Upper lobe of left lung (tissue), 6 donors: ENCODE measurements at regions not wholly inside any gene's neighbourhood (a gene's known extent, or its start where the extent isn't known, plus 50 kb on each side); places are given as distances from the start of the nearest gene placed in this dataset.

ENCODE experiments used
- ATAC-seq, 2 donors: fragments of 200-7000 bp; cut with Tn5 transposase; one replicate each; pipeline ENCODE4 v1.9.1; 2022; ENCODE audit warnings: mild to moderate bottlenecking in 2 of 2, moderate library complexity in 2 of 2; ENCODE audit not compliant: low FRiP score in 2 of 2
- DNase-seq, 2 donors: peaks; one replicate each; pipeline ENCODE4 v3.0.0-alpha.2; 2019 to 2020
- H3K27ac ChIP-seq, 4 donors: fragments of 200-600 bp; sonication (generic); one replicate each; pipeline ENCODE4 v1.5.1; 2016 to 2019
- H3K27me3 ChIP-seq, 4 donors: fragments of 200-600 bp; sonication (generic); one replicate each; pipeline ENCODE4 v1.5.1; 2017 to 2019
- H3K36me3 ChIP-seq, 4 donors: fragments of 200-600 bp; sonication (generic); one replicate each; pipeline ENCODE4 v1.5.1; 2016 to 2019
- H3K4me1 ChIP-seq, 4 donors: fragments of 200-600 bp; sonication (generic); one replicate each; pipeline ENCODE4 v1.5.1; 2018 to 2019
- H3K4me3 ChIP-seq, 4 donors: fragments of 200-600 bp; sonication (generic); one replicate each; pipeline ENCODE4 v1.5.1; 2017 to 2019; ENCODE audit warnings: mild to moderate bottlenecking in 2 of 4, moderate library complexity in 1 of 4
- H3K9me3 ChIP-seq, 4 donors: fragments of 200-600 bp; sonication (generic); one replicate each; pipeline ENCODE4 v1.5.1; 2018 to 2019
- EP300 ChIP-seq, 4 donors: sonication (generic); formaldehyde crosslinking; IDR thresholded peaks; one replicate each; pipeline ENCODE4 v1.5.1; 2017; ENCODE audit warnings: antibody characterized with exemption in 4 of 4, control low read depth in 2 of 4
- POLR2A ChIP-seq, 4 donors: fragments of 450-650 bp; IDR thresholded peaks; one replicate each; pipeline ENCODE4 v1.5.1; 2016 to 2017; ENCODE audit warnings: antibody characterized with exemption in 4 of 4, mild to moderate bottlenecking in 2 of 4
- POLR2AphosphoS5 ChIP-seq, 2 donors: sonication (generic); formaldehyde crosslinking; IDR thresholded peaks; one replicate each; pipeline ENCODE4 v1.5.1; 2017; ENCODE audit warnings: antibody characterized with exemption in 2 of 2
- WGBS, 2 donors: methylation state at CpG; one replicate each; pipeline ENCODE4 v1.1.5; 2017 to 2018; 5-methylcytosine and 5-hydroxymethylcytosine counted together
- TF ChIP-seq, protein P1 (sequence below), 6 experiments: fragments of 450-650 bp in 4 of 6; fragments of 200-600 bp in 2 of 6; sonication (generic) in 2 of 6; IDR thresholded peaks; one replicate each; pipeline ENCODE4 v1.5.1; 2016 to 2019; ENCODE audit warnings: antibody characterized with exemption in 6 of 6
- donor health status: DM: no; HTN: no; CAD: no; lungs with moderate emphysema.
- donor health status: DM: no; HTN: yes; CAD: no; lungs with severe emphysema.

DNA sequence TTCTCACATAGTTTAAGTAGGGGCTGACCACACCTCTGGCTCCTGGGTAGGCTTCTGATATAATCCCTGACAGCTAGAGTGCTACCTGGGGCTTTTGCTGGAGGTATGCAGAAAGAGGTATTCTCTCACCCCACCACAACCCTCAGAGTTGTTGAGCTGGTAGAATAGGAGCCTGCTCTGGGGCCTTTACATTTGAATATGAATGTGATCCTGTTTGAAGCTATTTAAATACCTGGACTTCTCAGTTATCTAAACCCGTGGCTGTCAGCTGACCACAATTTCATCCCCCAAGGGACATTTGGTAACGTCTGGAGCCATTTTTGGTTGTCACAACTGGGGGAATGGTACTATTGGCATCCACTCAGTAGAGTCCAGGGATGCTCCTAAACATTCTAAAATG lies 669.1 kb downstream of the SATB2 start:
- TF ChIP-seq, protein P1, sequence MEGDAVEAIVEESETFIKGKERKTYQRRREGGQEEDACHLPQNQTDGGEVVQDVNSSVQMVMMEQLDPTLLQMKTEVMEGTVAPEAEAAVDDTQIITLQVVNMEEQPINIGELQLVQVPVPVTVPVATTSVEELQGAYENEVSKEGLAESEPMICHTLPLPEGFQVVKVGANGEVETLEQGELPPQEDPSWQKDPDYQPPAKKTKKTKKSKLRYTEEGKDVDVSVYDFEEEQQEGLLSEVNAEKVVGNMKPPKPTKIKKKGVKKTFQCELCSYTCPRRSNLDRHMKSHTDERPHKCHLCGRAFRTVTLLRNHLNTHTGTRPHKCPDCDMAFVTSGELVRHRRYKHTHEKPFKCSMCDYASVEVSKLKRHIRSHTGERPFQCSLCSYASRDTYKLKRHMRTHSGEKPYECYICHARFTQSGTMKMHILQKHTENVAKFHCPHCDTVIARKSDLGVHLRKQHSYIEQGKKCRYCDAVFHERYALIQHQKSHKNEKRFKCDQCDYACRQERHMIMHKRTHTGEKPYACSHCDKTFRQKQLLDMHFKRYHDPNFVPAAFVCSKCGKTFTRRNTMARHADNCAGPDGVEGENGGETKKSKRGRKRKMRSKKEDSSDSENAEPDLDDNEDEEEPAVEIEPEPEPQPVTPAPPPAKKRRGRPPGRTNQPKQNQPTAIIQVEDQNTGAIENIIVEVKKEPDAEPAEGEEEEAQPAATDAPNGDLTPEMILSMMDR (IDR thresholded peaks at IDR 0.05): no peak
- no peak for TF ChIP-seq POLR2A (IDR thresholded peaks at IDR 0.05)
- no peak for TF ChIP-seq EP300 (IDR thresholded peaks at IDR 0.05)
- TF ChIP-seq POLR2AphosphoS5 (IDR thresholded peaks at IDR 0.05): no peak
- Histone ChIP-seq H3K9me3 (no peaks in the 10 kb centered on the region), H3K36me3 (no peaks in the 10 kb centered on the region), H3K4me1 (no peaks in the 10 kb centered on the region), H3K4me3 (no peak overlapping the region), H3K27ac (no peak overlapping the region), H3K27me3 (no peaks in the 10 kb centered on the region)
- no peak for ATAC-seq
- WGBS, 2 donors: 7 to 18% methylated on average over 2 of the region's 2 CpGs
- no peak for DNase-seq

DNA sequence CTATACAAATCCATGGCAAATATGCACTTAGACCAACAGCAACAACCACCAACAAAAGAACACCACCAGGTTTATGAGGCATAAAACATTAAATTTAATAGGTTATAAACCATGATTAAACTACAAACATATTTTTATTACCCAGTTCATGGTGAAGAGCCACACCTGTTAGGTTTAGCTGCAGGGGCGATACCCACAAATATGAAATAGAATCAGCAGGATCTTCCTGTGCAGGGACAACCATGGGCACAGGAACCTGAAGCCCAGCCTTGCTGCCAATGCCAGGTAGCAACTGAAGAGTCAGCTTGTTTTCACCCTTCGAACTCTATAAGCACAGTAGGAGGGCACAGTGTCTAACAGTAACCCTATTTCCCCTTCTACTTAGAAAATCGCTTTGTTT lies 675.0 kb downstream of the SATB2 start:
- Histone ChIP-seq H3K36me3 (no peaks in the 10 kb centered on the region), H3K4me1 (no peaks in the 10 kb centered on the region), H3K27ac (no peak overlapping the region), H3K27me3 (no peaks in the 10 kb centered on the region), H3K9me3 (no peaks in the 10 kb centered on the region), H3K4me3 (no peak overlapping the region)
- WGBS, 2 donors: 71 to 75% methylated on average over 3 of the region's 3 CpGs
- TF ChIP-seq POLR2AphosphoS5 (IDR thresholded peaks at IDR 0.05) (no peak), EP300 (IDR thresholded peaks at IDR 0.05) (no peak), POLR2A (IDR thresholded peaks at IDR 0.05) (no peak)
- TF ChIP-seq, protein P1 (IDR thresholded peaks at IDR 0.05): no peak
- ATAC-seq: no peak
- DNase-seq: no peak

DNA sequence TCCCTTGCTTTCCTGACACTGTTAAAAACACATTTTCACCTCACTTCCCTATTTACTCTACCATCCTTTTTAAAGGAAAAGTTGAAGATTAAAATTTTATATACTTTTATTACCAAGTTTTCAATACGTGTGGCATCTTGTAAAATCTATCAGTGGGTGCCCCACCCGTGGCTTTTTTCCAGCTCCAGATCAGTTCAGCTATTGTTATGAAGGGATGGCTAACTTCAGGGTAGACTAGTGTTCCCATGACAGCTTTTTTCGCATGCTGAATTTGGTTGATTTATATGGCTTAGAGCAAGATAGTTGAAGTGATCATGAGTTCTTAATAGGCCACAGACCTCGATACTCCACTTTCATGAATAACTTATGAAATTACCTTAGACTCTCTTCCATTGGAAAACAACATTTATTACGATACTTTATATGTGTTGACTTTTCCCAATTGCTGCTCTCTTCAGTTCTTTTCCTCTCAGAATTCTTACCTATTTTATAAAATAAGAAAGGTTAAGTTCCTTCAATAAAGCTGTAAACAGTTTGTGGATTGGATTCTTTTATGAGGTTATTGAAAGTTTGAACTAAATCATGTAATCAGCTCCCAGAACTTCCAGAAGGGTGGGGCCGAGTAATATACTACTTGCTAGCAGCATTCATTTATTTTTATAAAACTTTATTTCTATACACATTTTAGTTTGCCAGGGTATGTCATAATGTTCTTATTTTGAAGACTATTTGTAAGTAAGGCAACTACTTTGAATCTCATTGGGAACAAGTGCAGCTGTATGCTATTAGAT lies 680.9 kb downstream of the SATB2 start:
- no peak overlapping the region for H3K4me3 ChIP-seq
- 79 to 83% methylated on average over 6 of the region's 6 CpGs for WGBS, 2 donors
- no peaks in the 10 kb centered on the region for H3K36me3 ChIP-seq
- H3K4me1 ChIP-seq: no peaks in the 10 kb centered on the region
- H3K9me3 ChIP-seq: no peaks in the 10 kb centered on the region
- no peak overlapping the region for H3K27ac ChIP-seq
- DNase-seq (no peak), ATAC-seq (no peak)
- TF ChIP-seq POLR2AphosphoS5 (IDR thresholded peaks at IDR 0.05): no peak
- no peak for TF ChIP-seq POLR2A (IDR thresholded peaks at IDR 0.05)
- TF ChIP-seq EP300 (IDR thresholded peaks at IDR 0.05): no peak
- TF ChIP-seq, protein P1 (IDR thresholded peaks at IDR 0.05): no peak
- H3K27me3 ChIP-seq: no peaks in the 10 kb centered on the region

DNA sequence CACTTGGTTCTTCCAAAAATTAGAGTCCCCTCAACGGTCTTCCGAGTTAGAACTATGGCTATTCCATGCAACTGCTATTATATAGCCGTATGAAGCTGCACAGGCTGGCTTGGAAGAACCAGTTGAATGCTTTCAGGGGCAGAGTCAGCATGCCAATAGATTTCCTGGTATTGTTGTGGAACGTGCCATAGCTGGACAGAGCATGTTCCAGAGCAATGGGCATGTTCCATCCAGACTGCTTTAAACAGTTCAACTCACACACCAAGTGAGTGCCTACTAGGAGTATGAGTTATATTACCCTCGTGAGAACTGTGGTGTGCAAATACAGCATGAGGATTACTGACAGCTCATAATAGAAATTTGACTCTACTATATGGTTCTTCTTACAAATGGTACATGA lies 682.0 kb downstream of the SATB2 start:
- no peaks in the 10 kb centered on the region for H3K9me3 ChIP-seq
- H3K4me3 ChIP-seq: no peak overlapping the region
- H3K4me1 ChIP-seq: no peaks in the 10 kb centered on the region
- TF ChIP-seq POLR2AphosphoS5 (IDR thresholded peaks at IDR 0.05) (no peak), POLR2A (IDR thresholded peaks at IDR 0.05) (no peak), EP300 (IDR thresholded peaks at IDR 0.05) (no peak)
- TF ChIP-seq, protein P1 (IDR thresholded peaks at IDR 0.05): no peak
- H3K27me3 ChIP-seq: no peaks in the 10 kb centered on the region
- DNase-seq: no peak
- no peak overlapping the region for H3K27ac ChIP-seq
- 62 to 79% methylated on average over 5 of the region's 5 CpGs for WGBS, 2 donors
- H3K36me3 ChIP-seq: no peaks in the 10 kb centered on the region
- ATAC-seq: no peak

DNA sequence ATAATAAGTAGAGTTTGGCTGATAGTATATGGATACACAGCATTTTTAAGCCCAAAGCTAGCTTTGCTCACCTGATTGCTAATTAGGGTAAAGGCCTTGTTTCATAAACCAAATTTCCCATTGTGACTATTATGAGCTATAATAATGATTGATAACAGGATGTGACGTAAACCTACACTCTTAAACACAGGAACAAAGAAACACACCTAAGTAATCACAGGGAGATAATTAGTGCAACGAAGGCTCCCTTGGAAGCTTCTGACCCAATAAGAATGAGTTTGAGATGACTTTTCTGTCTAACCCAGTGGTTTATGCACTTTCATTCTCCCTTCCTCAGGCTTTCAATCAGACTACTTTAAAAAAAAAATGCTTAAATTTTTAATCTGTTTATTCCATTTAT lies 683.2 kb downstream of the SATB2 start:
- TF ChIP-seq POLR2AphosphoS5 (IDR thresholded peaks at IDR 0.05): no peak
- TF ChIP-seq, protein P1 (IDR thresholded peaks at IDR 0.05): no peak
- TF ChIP-seq POLR2A (IDR thresholded peaks at IDR 0.05): no peak
- TF ChIP-seq EP300 (IDR thresholded peaks at IDR 0.05): no peak
- Histone ChIP-seq H3K4me1 (no peaks in the 10 kb centered on the region), H3K4me3 (no peak overlapping the region), H3K27ac (no peak overlapping the region), H3K27me3 (no peaks in the 10 kb centered on the region), H3K36me3 (no peaks in the 10 kb centered on the region), H3K9me3 (no peaks in the 10 kb centered on the region)
- WGBS, 2 donors: 60 to 63% methylated on average over 2 of the region's 2 CpGs
- no peak for ATAC-seq
- no peak for DNase-seq
